ENCODE measurements at regions not wholly inside any gene's neighbourhood (a gene's known extent, or its start where the extent isn't known, plus 50 kb on each side); places are given as distances from the start of the nearest gene placed in this dataset.
"Not testable (repeated sequence)": the region's sequence is repeated elsewhere in the genome, so short reads cannot be mapped to it uniquely, and the experiment has no call there.

DNA sequence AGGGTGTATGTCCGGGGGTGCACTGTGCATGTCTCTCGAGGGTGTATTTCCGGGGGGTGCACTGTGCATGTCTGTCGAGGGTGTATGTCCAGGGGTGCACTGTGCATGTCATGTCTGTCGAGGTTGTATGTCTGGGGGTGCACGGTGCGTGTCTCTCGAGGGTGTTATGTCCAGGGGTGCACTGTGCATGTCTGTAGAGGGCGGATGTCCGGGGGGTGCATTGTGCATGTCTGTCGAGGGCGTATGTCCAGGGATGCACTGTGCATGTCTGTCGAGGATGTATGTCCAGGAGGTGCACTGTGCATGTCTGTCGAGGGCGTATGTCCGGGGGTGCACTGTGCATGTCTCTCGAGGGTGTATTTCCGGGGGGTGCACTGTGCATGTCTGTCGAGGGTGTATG is 249.8 kb upstream of the MYT1L start:
- H3K79me2 ChIP-seq (ENCODE audit: control insufficient read depth, insufficient read depth, low read length); H2BK120ac ChIP-seq (ENCODE audit: low read depth, low read length); H2BK15ac ChIP-seq (replicated peaks; ENCODE audit: low read depth); H4K5ac ChIP-seq (ENCODE audit: low read length); H3K23ac ChIP-seq (ENCODE audit: low read length); H3K4ac ChIP-seq (ENCODE audit: low read depth, low read length); H4K8ac ChIP-seq (ENCODE audit: low read depth, low read length); H3K4me1 ChIP-seq (ENCODE audit: control insufficient read depth, low read depth, low read length); H3K4me3 ChIP-seq (ENCODE audit: low read length); H3K27me3 ChIP-seq (ENCODE audit: insufficient read depth, low read length, poor library complexity); H2BK5ac ChIP-seq (ENCODE audit: low read length); H3K9ac ChIP-seq (ENCODE audit: low read length); DNase-seq; H3K79me1 ChIP-seq (ENCODE audit: low read length); H3K36me3 ChIP-seq (ENCODE audit: control insufficient read depth, insufficient read depth, low read length); H3K56ac ChIP-seq (ENCODE audit: low read length); H3K4me2 ChIP-seq (ENCODE audit: low read length); H3K18ac ChIP-seq (ENCODE audit: low read length); H2AK5ac ChIP-seq (ENCODE audit: low read length); H3K27ac ChIP-seq (ENCODE audit: low read depth, low read length): not testable (repeated sequence)
- no CpG with 5 or more reads among the region's 19 CpGs for WGBS (ENCODE audit: extremely low coverage, insufficient coverage, low lambda C conversion rate)

DNA sequence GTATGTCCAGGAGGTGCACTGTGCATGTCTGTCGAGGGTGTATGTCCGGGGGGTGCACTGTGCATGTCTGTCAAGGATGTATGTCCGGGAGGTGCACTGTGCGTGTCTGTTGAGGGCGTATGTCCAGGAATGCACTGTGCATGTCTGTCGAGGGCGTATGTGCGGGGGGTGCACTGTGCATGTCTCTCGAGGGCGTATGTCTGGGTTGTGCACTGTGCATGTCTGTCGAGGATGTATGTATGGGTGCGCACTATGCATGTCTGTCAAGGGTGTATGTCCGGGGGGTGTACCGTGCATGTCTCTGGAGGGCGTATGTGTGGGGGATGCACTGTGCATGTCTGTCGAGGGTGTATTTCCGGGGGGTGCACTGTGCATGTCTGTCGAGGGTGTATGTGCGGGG is 249.3 kb upstream of the MYT1L start:
- H3K56ac ChIP-seq (ENCODE audit: low read length), result no peak overlapping the region
- H3K9ac ChIP-seq (ENCODE audit: low read length), result no peak overlapping the region
- no peak overlapping the region for H4K8ac ChIP-seq (ENCODE audit: low read depth, low read length)
- DNase-seq, result no peak
- H3K36me3 ChIP-seq (ENCODE audit: control insufficient read depth, insufficient read depth, low read length), result no peaks in the 10 kb centered on the region
- no peak overlapping the region for H2AK5ac ChIP-seq (ENCODE audit: low read length)
- H4K5ac ChIP-seq (ENCODE audit: low read length), result no peak overlapping the region
- no peak overlapping the region for H3K4me2 ChIP-seq (ENCODE audit: low read length)
- no peak overlapping the region for H2BK5ac ChIP-seq (ENCODE audit: low read length)
- H2BK15ac ChIP-seq (replicated peaks; ENCODE audit: low read depth), result no peak overlapping the region
- no peaks in the 10 kb centered on the region for H3K4me1 ChIP-seq (ENCODE audit: control insufficient read depth, low read depth, low read length)
- WGBS (ENCODE audit: extremely low coverage, insufficient coverage, low lambda C conversion rate), result no CpG with 5 or more reads among the region's 19 CpGs
- no peak overlapping the region for H3K4me3 ChIP-seq (ENCODE audit: low read length)
- H3K4ac ChIP-seq (ENCODE audit: low read depth, low read length), result no peak overlapping the region
- H3K27me3 ChIP-seq (ENCODE audit: insufficient read depth, low read length, poor library complexity), result no peaks in the 10 kb centered on the region
- no peak overlapping the region for H3K23ac ChIP-seq (ENCODE audit: low read length)
- H3K18ac ChIP-seq (ENCODE audit: low read length), result no peak overlapping the region
- H3K79me1 ChIP-seq (ENCODE audit: low read length), result no peaks in the 10 kb centered on the region
- no peaks in the 10 kb centered on the region for H3K79me2 ChIP-seq (ENCODE audit: control insufficient read depth, insufficient read depth, low read length)
- H2BK120ac ChIP-seq (ENCODE audit: low read depth, low read length), result no peak overlapping the region
- H3K27ac ChIP-seq (ENCODE audit: low read depth, low read length), result no peak overlapping the region

DNA sequence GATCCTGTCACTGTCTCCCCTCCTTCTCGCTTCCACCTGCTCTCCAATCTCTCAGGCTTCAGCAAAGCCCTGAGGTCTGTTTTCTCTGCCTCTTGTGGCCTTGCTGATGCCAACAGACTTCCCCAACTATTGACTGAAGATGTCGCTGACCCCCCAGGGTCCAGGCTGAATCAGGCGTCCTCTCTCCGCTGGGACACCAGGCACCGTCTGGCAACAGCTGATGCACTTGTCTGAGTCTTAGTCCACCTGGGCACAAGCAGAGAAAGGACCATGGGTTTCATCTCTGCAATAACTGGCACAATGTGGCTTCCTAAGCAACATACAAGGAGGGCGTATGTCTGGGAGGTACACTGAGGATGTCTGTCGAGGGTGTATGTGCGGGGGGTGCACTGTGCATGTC is 248.7 kb upstream of the MYT1L start:
- Histone ChIP-seq H3K4ac (ENCODE audit: low read depth, low read length) (no peak overlapping the region), H3K27me3 (ENCODE audit: insufficient read depth, low read length, poor library complexity) (no peaks in the 10 kb centered on the region), H3K23ac (ENCODE audit: low read length) (no peak overlapping the region), H2BK5ac (ENCODE audit: low read length) (no peak overlapping the region), H3K9ac (ENCODE audit: low read length) (no peak overlapping the region), H2AK5ac (ENCODE audit: low read length) (no peak overlapping the region), H3K79me2 (ENCODE audit: control insufficient read depth, insufficient read depth, low read length) (no peaks in the 10 kb centered on the region), H3K4me3 (ENCODE audit: low read length) (no peak overlapping the region), H4K5ac (ENCODE audit: low read length) (no peak overlapping the region), H2BK120ac (ENCODE audit: low read depth, low read length) (no peak overlapping the region), H3K36me3 (ENCODE audit: control insufficient read depth, insufficient read depth, low read length) (no peaks in the 10 kb centered on the region), H2BK15ac (replicated peaks; ENCODE audit: low read depth) (no peak overlapping the region), H3K27ac (ENCODE audit: low read depth, low read length) (no peak overlapping the region), H3K18ac (ENCODE audit: low read length) (no peak overlapping the region), H3K4me1 (ENCODE audit: control insufficient read depth, low read depth, low read length) (no peaks in the 10 kb centered on the region), H3K79me1 (ENCODE audit: low read length) (no peaks in the 10 kb centered on the region), H3K4me2 (ENCODE audit: low read length) (no peak overlapping the region), H4K8ac (ENCODE audit: low read depth, low read length) (no peak overlapping the region), H3K56ac (ENCODE audit: low read length) (no peak overlapping the region)
- DNase-seq, result no peak
- no CpG with 5 or more reads among the region's 8 CpGs for WGBS (ENCODE audit: extremely low coverage, insufficient coverage, low lambda C conversion rate)

DNA sequence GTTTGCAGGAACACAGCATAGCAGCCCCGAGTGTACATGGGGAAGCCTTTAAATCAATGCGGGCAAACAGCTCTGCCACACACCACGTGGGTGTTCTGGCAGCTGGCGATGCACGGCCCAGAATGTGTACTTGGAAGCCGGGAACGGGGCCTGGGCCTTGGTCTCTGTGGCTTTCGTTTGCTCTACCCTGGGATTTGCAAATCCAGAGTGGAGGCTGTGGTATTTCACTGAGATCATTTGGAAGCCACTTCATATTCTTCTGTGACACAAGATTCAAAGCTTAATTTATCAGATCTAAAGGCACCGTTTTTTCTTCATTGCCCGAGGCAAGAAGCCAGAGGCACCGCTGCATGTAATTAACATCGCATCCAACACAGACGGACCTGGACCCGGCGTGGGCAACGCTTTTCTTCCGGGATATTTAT is 246.3 kb upstream of the MYT1L start:
- H3K36me3 ChIP-seq (ENCODE audit: control insufficient read depth, insufficient read depth, low read length), result no peaks in the 10 kb centered on the region
- no peak overlapping the region for H4K8ac ChIP-seq (ENCODE audit: low read depth, low read length)
- H3K79me1 ChIP-seq (ENCODE audit: low read length), result no peaks in the 10 kb centered on the region
- DNase-seq, result no peak
- no peak overlapping the region for H3K4me3 ChIP-seq (ENCODE audit: low read length)
- H3K4me1 ChIP-seq (ENCODE audit: control insufficient read depth, low read depth, low read length), result no peaks in the 10 kb centered on the region
- H3K56ac ChIP-seq (ENCODE audit: low read length), result no peak overlapping the region
- no peak overlapping the region for H3K9ac ChIP-seq (ENCODE audit: low read length)
- H3K4me2 ChIP-seq (ENCODE audit: low read length), result no peak overlapping the region
- no peak overlapping the region for H3K23ac ChIP-seq (ENCODE audit: low read length)
- H3K79me2 ChIP-seq (ENCODE audit: control insufficient read depth, insufficient read depth, low read length), result no peaks in the 10 kb centered on the region
- H3K18ac ChIP-seq (ENCODE audit: low read length), result no peak overlapping the region
- no CpG with 5 or more reads among the region's 17 CpGs for WGBS (ENCODE audit: extremely low coverage, insufficient coverage, low lambda C conversion rate)
- H2BK5ac ChIP-seq (ENCODE audit: low read length), result no peak overlapping the region
- no peak overlapping the region for H4K5ac ChIP-seq (ENCODE audit: low read length)
- no peaks in the 10 kb centered on the region for H3K27me3 ChIP-seq (ENCODE audit: insufficient read depth, low read length, poor library complexity)
- H3K27ac ChIP-seq (ENCODE audit: low read depth, low read length), result no peak overlapping the region
- H2BK120ac ChIP-seq (ENCODE audit: low read depth, low read length), result no peak overlapping the region
- no peak overlapping the region for H2AK5ac ChIP-seq (ENCODE audit: low read length)
- H3K4ac ChIP-seq (ENCODE audit: low read depth, low read length), result no peak overlapping the region
- no peak overlapping the region for H2BK15ac ChIP-seq (replicated peaks; ENCODE audit: low read depth)

DNA sequence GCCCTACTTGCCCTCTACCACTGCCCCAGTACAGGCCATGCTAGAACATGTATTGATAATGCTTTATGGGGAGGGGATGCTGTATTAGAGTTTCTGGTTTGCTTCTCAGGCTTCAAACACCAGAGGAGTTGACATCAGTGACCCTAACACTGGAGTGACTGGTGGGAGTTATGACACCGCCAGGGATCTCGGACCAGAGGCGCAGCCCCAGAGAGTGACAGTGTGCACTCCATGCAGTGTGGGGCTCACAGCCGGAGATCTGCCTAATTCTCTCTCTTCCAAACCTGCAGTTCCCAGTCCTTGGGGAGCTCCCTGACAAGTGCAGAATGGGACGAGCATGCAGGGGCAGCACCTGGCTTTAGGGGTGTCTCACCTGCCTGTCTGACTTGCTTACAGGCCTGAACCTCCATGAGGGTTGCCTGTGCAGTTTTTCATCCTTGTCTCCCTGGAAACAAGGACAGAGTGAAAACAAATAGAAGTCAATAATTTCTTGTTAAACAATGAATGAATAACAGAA is 244.9 kb upstream of the MYT1L start:
- H3K4me1 ChIP-seq (ENCODE audit: control insufficient read depth, low read depth, low read length), result no peaks in the 10 kb centered on the region
- H3K18ac ChIP-seq (ENCODE audit: low read length), result no peak overlapping the region
- no peak overlapping the region for H2AK5ac ChIP-seq (ENCODE audit: low read length)
- no peak overlapping the region for H3K9ac ChIP-seq (ENCODE audit: low read length)
- H3K4ac ChIP-seq (ENCODE audit: low read depth, low read length), result no peak overlapping the region
- no CpG with 5 or more reads among the region's 5 CpGs for WGBS (ENCODE audit: extremely low coverage, insufficient coverage, low lambda C conversion rate)
- H3K4me2 ChIP-seq (ENCODE audit: low read length), result no peak overlapping the region
- DNase-seq, result no peak
- no peaks in the 10 kb centered on the region for H3K79me2 ChIP-seq (ENCODE audit: control insufficient read depth, insufficient read depth, low read length)
- H4K5ac ChIP-seq (ENCODE audit: low read length), result no peak overlapping the region
- H3K56ac ChIP-seq (ENCODE audit: low read length), result no peak overlapping the region
- no peak overlapping the region for H2BK5ac ChIP-seq (ENCODE audit: low read length)
- H3K27ac ChIP-seq (ENCODE audit: low read depth, low read length), result no peak overlapping the region
- no peak overlapping the region for H2BK15ac ChIP-seq (replicated peaks; ENCODE audit: low read depth)
- no peak overlapping the region for H3K23ac ChIP-seq (ENCODE audit: low read length)
- H4K8ac ChIP-seq (ENCODE audit: low read depth, low read length), result no peak overlapping the region
- H3K27me3 ChIP-seq (ENCODE audit: insufficient read depth, low read length, poor library complexity), result no peaks in the 10 kb centered on the region
- no peaks in the 10 kb centered on the region for H3K79me1 ChIP-seq (ENCODE audit: low read length)
- H3K4me3 ChIP-seq (ENCODE audit: low read length), result no peak overlapping the region
- H2BK120ac ChIP-seq (ENCODE audit: low read depth, low read length), result no peak overlapping the region
- no peaks in the 10 kb centered on the region for H3K36me3 ChIP-seq (ENCODE audit: control insufficient read depth, insufficient read depth, low read length)

DNA sequence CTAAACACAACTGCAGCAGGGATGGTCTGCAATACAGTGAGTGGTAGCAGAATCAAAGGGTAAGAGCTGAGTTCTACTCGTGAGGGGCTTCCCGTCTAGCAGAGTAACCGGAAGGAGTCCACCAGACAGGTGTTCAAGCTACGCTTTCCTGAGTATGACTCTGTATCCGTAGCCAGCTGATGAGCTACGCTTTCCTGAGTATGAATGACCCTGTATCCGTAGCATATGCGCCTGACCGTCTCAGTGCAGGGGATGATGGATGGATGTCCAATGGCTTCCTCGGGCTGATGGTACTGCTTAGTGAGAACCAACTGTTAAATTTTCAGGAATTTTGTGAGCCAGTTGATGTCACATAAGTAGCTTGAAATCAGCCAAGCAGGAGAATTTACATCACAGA is 244.1 kb upstream of the MYT1L start:
- H2BK120ac ChIP-seq (ENCODE audit: low read depth, low read length), result no peak overlapping the region
- no peak overlapping the region for H3K56ac ChIP-seq (ENCODE audit: low read length)
- no peak for DNase-seq
- no peak overlapping the region for H3K4me3 ChIP-seq (ENCODE audit: low read length)
- H3K18ac ChIP-seq (ENCODE audit: low read length), result no peak overlapping the region
- no peak overlapping the region for H3K9ac ChIP-seq (ENCODE audit: low read length)
- H4K8ac ChIP-seq (ENCODE audit: low read depth, low read length), result no peak overlapping the region
- no peak overlapping the region for H2BK5ac ChIP-seq (ENCODE audit: low read length)
- H3K79me1 ChIP-seq (ENCODE audit: low read length), result no peaks in the 10 kb centered on the region
- no peak overlapping the region for H3K23ac ChIP-seq (ENCODE audit: low read length)
- no peak overlapping the region for H2AK5ac ChIP-seq (ENCODE audit: low read length)
- no peaks in the 10 kb centered on the region for H3K27me3 ChIP-seq (ENCODE audit: insufficient read depth, low read length, poor library complexity)
- no peak overlapping the region for H3K4ac ChIP-seq (ENCODE audit: low read depth, low read length)
- H3K4me1 ChIP-seq (ENCODE audit: control insufficient read depth, low read depth, low read length), result no peaks in the 10 kb centered on the region
- no peaks in the 10 kb centered on the region for H3K36me3 ChIP-seq (ENCODE audit: control insufficient read depth, insufficient read depth, low read length)
- H3K4me2 ChIP-seq (ENCODE audit: low read length), result no peak overlapping the region
- H2BK15ac ChIP-seq (replicated peaks; ENCODE audit: low read depth), result no peak overlapping the region
- no peaks in the 10 kb centered on the region for H3K79me2 ChIP-seq (ENCODE audit: control insufficient read depth, insufficient read depth, low read length)
- no peak overlapping the region for H4K5ac ChIP-seq (ENCODE audit: low read length)
- no peak overlapping the region for H3K27ac ChIP-seq (ENCODE audit: low read depth, low read length)
- WGBS (ENCODE audit: extremely low coverage, insufficient coverage, low lambda C conversion rate), result no CpG with 5 or more reads among the region's 10 CpGs

Measured in mesendoderm (in vitro differentiated cells).